DMS79 treated with DMSO at 0.1 percent for 48 hours (cell line): ENCODE measurements at regions not wholly inside any gene's neighbourhood (a gene's known extent, or its start where the extent isn't known, plus 50 kb on each side); places are given as distances from the start of the nearest gene placed in this dataset.
"Not testable (repeated sequence)": the region's sequence is repeated elsewhere in the genome, so short reads cannot be mapped to it uniquely, and the experiment has no call there.

Source experiments
- DNase-seq: peaks from one replicate; lab custom pipeline; 2025; lab: John Stamatoyannopoulos, UW

DNA sequence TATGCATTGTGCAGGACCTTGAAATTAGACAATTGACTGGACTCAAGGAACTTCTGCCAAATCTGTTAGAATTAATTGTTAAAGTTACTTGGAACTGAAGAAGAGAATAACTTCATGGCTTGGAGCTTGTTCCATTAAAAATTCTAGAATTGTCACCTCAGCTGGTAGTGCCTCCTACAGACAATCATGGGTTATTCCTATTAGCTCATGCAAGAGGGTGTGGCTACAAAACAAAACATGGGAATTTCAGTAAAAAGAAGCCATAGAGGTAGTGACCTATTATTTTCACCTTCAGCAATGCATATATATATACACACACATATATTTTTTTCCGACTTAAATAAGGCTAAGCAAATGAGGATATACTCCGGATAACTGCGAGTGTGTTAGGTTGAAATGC, 181.9 kb upstream of the DTNA start:
- DNase-seq, result no peak

DNA sequence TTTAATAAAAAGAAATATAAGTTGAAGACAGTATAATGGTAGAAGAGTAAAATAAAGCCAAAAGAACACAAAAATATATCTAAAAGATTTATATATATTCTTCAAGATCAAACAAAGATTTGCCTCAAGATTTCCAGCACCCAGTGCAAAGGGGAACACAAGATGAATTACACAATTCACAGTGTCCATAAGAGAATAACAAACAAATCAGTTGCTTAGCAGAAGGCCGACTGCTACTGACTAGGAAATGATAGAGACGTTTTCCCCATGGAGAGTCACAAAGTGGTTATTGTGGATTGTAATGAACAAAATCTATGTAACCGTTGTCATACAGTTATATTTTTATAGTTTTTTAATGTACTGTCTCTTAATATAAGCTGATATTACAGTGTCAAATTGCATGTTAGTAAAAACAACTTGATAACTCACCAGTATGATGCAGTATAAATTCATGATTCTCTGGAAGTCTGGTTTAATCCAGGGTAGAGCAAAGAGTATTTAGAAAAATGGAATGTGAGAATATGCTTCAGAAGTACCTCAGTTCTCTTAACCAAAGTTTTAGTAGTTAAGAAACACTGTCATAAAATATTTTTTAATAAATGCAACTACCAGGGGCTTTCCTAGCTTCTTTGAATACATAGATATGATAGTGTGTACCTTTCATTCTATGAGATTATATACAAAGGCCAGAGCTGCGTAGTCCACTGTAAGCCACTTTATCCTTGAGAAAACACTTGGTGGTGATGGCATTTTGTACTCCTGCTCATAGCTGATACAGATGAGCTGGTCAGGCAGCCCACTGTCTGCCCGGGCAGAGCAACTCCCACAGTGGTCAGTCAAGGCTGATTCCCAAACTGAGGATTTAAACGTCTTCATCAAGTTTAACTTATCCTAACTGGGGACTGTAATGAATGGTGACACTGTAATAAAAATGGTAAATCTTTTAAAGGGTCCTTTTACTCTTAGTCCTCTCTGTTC, 180.5 kb upstream of the DTNA start:
- DNase-seq, result no peak

DNA sequence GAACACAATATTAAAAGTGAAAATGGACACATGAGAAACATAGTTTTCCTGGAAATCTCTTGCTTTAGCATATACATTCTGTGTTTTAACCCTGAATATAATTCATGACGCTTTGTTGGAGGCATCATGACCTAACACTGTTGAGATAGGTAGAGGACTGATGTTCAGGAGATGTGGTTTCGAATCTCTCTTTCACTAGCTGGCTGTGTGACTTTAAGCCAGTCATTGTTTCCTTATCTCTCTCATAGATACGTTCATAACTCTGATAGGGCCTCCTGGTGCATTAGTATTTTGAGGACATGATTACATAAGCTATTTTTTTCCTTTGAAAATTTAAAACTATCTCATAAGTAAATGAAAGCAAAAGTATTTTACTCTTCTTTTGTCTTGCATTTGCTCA, 179.0 kb upstream of the DTNA start:
- DNase-seq, result no peak

DNA sequence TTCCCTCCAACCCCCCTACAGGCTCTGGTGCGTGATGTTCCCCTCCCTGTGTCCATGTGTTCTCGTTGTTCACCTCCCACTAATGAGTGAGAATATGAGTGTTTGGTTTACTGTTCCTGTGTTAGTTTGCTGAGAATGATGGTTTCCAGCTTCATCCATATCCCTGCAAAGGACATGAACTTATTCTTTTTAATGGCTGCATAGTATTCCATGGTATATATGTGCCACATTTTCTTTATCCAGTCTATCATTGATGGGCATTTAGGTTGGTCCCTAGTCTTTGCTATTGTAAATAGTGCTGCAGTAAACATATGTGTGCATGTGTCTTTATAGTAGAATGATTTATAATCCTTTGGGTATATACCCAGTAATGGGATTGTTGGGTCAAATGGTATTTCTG, 175.5 kb upstream of the DTNA start:
- not testable (repeated sequence) for DNase-seq

DNA sequence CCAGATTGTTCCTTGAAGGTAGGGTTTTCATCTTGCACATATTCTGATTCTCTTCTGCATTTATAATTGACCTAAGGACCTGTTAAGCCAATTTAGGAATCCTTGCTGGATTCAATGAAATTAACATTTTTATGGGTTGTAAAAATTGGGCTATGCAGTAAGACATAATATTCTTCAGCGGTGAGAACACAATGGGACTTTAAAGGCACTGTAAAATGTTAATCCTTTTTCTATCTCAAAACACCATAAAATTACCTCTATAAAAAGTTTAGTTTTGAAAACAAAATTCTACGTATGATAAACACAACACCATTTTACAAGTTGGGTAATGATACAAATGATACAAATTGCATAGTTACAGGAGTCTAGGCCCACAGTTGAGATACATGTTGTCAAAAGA, 169.2 kb upstream of the DTNA start:
- DNase-seq, result no peak

DNA sequence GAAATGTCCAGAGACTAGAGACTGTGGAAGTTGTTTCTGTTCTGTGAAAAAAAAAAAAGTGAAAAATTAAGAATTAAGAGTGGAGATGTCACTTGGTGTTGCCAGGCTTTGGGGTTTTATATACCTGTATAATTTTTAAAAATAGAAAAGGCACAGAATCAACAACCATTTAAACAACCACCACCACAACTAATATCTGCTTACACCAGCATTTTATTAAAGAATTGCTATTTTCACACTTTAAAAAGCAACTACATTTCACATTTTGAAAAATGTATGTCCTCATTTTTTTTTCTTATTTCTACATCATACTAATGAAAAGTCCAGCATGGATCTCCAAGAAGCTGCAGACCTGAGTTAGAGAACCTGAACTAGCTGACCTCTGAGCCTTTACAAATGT, 167.5 kb upstream of the DTNA start:
- DNase-seq, result no peak

DNA sequence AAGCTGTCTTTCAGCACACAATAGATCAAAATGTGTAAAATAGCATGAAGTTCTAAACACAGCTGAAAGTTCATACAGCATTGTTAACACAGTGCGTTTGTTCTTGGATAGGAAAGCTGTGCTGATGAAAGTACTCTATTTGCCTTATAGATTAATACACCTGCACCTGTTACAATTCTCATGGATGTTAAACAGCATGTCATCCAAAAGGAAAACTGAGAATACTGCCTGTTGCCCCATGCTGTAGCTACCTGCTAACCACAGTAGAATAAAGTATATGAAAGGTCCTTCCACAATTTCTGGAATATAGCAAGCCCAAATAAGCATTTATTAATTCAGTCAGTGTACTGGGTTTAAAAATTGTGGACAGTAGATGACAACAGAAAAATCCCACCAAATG, 166.7 kb upstream of the DTNA start:
- DNase-seq, result no peak

DNA sequence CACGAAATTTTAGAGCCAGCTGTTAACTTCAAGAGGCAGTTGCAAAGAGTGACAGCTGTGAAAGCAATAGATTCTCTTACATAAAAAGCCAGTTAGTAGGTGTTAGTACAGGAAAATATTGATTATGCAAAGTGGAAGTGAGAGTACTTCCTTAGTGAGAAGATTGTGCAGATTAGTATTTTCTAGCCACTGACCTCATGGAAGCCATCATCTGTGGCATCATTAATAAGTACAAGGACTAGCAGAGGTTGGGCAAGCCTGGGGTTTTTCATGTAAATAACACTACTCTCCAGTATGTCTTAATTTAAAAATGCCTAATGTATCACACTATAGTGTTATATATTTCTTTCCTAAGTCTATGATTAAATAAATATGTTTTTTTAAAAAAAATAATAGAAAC, 166.2 kb upstream of the DTNA start:
- no peak for DNase-seq

DNA sequence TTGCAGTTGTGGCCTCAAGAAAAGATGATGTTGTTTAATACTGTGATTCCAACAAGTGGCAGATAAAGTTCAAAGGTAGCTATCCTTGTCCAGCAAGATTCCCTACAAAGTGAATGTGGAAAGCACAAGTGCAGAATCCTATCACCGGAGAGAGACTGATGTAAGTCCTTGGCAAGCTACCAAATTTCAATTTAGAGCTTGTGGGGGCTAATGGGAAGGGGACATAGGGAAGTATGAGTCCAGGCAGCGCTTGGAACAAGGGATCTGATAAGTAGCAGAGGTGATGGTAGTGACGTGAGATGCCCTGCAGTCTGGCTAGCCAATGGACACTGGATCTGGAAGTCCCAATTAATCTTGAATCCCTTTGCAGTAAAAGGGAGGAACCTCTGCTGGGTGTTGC, 165.2 kb upstream of the DTNA start:
- no peak for DNase-seq

DNA sequence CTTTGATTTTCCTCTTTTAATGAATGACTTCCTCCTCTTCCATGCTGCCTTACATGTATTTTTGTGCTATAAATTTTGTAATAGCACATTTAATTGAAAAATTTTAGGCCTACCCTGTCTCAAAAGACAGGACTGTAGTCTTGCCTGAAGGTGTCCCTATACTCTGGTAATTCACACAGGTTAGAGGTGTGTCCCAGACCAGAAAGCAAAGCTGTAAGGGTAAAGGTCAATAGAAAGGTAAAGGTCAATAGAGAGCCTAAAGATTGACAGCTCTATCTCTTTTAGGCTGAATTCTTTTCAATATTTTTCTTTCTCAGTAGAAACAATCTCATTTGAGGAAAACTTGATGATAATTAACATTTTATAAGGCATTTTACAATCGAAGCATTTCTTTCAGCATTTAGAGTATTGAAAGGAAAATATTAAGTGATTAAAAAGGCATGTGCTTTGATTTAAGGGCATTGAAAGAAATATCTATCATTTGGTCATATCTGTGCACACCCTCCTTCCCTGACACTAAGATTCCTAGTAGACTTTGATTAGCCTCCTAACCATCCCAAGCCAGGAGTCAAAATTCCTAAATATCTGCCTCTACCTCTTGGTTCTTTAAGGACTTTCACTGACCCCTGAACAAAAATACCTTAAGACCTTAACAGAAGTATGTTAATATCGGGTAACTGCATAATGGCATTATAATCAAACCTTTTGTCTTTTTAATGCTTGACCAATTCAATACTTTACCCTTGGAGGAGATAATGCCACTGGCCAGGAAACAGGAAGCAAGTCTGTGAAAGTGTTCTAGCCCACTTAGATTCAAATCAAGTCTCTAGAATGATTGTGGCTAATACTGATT, 161.8 kb upstream of the DTNA start:
- no peak for DNase-seq

DNA sequence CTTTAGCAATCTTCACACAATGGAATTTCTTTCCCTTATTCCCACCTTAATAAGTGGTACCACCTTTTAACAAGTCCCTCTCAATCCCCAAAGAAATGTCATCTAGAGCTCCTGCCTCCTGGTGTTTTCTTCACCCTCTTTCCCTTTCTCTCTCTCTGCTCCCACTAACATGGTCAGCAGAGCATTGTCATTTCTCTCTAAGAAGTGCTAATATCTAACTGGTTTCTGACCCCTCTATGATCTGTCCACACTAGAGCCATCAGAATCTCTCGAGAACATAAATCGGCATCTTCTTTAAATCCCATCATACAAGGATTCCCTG, 161.2 kb upstream of the DTNA start:
- no peak for DNase-seq

DNA sequence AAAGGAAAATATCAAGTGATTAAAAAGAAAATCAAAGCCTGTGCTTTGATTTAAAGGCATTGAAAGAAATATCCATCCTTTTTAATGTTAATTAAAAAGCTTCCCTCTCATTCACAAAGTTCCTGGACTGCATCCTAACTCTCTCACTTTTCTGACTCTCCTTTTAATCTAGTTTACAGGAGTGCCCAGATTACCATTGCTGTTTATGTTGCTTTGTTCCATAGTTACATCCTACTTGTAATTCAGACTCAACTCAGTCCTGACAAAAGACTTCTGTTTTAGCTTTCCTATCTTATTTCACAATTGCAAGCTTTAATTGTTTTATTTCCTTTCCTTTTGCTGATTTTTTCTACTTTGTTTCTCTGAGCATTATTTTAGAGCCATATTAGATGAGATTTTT, 160.7 kb upstream of the DTNA start:
- DNase-seq, result no peak

DNA sequence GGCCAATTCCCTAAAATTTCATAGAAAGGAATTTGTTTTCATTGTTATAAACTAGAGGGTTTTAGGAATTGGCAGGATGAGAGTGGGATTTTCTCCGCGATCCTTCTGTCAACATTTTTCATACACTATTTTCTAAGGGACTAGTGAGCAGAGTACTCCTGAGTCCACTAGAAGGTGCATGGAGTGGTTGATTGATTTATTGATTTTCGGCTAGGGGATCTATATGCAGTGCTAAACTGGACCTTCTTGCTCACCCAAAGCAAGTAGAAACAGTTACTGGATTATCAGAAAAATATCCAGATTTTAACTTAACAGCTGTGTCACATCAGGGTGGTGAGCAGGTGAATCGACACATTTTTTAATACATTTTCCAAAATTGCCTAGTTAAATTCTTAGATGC, 159.9 kb upstream of the DTNA start:
- DNase-seq, result no peak

DNA sequence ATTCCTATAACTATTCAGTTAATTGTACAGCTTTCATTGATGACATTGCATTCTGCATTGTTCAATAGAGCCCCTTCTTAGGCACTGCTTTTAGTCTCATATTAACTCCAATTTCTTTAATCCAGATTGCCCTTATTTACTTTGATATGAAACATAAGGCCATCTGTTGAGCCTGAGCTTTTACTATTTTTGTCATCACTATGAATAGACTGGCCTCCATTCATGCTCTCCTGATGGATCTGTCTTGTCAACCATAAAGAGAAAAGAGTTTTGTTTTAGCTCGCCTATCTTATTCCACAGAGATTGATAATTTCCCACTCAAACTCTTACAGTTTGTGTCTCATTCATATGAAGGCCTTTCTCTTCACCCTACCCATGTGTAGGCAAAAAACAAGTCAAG, 159.2 kb upstream of the DTNA start:
- DNase-seq, result no peak

DNA sequence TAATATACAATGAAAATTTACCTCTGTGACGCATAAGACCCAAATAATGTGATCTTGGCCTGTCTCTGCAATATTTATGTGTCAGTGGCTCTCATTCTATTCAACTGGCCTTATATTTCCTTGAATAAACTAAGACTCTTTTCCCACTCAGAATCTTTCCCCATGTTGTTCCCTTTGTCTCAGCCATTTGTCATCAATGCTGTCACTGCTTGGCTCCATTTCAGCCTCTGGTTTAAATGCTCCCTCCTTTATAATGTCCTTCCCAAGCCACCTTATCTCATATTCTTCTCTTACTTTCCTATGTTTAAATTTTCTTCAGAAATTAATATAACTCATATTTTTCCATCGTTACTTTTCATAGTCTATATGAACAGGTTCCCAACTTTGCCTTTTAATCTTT, 158.3 kb upstream of the DTNA start:
- no peak for DNase-seq

DNA sequence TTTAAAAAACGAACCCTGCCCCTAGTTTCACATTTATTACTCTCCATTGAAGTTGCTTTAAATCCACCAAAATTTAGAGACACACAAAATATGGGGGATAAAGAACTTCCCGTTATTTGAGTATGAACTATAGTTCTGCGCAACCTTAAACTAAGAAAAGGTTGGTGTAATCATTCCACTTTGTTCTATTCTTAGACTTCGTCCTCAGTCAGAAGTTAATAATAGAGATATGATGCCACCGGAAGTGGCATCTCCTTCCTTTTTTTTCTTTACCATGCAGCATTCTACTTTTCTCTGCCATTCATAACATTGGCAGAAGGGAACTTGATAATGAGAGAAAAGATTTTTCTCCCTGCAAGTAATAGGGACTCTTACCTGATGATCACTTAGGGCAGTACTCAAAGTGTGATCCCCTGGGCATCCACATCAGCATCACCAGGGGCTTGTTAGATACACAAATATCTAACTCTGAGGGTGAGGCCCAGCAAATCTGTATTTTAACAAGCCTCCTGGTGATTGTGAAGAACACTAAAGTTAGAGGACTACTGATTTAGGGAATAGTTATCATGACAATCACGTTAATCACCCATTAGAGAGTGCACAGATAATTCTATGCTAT, 147.7 kb upstream of the DTNA start:
- DNase-seq, result no peak

DNA sequence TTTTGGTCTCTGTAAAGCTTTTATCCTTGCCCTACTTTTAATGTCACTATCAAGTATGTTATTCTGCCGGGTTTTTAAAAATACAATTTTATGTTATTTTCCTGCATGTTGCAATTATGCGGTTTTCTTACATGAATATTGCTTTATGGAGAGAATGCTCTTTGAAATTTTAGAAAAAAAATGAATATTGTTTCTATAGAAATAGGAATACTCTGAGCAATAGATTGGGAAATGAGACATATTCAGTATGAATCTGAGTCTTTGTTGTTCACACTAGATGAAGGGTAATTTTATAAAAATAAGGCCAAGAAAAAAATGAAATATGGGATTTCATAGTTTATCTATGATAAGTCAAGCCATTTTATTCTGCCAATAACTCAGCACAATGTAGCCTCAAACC, 142.2 kb upstream of the DTNA start:
- no peak for DNase-seq

DNA sequence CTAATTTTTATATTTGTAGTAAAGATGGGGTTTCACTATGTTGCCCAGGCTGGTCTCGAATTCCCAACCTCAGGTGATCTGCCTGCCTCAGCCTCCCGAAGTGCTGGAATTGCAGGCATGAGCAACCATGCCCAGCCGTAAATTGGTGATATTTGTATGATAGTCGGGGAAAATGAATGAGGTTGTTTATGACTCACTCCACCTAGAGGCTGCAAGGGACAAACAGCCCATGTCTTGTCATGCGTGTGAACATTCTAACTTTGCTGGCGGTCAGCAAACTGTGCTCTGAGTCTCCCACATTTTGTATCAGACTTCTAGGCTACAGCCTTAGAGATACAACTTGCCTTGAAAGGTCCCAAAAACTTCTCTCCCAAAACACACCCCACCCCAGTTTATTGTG, 133.5 kb upstream of the DTNA start:
- DNase-seq, result no peak

DNA sequence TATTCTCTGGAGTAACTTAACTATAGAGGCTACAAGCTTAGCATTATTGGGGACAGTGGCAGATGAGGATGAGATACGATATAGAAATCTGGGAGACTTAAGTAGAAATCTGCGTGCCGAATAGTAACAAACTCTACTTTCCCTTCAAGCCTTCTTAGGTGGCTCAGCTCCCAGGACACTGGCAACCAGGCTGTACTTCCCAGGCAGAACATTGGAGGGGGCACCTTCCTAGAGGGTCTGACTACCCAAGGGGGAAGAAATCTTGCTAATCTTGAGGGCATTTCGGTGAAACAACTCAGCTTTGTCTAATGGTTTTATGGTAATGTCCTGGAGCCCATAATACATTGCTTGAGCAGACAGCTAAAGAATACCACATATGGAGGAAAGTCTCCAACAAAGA, 126.2 kb upstream of the DTNA start:
- no peak for DNase-seq

DNA sequence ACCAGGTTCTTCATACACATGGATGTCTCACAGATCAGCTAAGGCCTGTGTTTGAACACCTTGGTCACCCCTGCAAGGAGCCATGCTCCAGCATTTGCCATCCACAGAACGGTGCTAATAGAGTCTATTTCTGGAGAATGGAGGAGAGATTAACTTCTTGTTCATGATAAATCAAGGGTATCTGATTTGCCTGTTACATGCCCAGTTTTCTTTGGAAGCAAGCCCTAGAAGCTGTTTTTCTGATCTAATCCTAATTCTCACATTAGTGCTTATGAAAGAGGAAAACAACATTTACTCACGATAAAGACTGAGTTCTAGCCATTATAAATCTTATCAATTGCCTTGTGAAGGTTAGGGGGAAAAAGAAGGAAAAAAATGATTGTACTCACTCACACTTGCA, 119.6 kb upstream of the DTNA start:
- DNase-seq, result no peak

DNA sequence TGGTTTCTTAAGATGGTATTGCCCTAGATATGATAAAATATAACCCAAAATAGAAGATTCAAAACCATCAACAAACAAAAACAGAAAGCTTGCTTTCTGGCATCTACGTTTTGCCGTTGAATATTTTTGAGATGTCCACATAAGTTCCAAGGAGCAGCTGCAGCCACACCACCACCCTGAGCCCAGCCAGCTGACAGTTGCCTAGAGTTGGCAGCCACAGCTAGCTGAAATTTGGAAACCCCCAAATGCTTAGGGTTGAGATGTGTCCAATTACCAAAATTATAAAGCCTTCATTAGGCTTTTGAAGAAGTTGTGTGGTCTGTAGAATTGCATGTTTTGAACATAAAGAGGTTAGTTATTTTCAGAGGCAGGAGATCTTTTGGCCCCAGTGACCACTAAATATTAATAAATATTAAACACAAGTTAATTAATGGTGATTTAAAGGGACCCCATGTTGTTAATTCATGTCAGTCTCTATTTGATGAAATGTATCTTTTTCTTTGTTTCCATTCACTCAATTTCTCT, 118.1 kb upstream of the DTNA start:
- DNase-seq, result no peak

DNA sequence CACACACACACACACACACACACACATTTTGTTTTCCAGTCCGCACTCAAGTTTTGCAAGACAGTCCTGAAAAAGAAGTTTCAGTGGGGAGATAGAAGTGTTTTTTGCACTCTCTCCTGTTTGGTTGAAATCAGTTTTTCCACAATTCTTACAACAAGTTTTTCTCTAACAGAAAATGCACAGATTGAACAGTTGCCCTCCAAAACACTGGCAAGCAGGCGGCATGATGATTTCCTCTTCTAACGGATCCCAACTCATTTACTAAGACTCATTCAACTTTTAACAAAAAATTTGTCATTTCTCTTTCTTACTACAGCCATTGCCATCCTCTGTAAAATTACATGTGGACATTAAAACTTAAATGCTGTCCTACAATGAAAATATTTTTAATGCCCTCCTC, 117.6 kb upstream of the DTNA start:
- DNase-seq, result no peak

DNA sequence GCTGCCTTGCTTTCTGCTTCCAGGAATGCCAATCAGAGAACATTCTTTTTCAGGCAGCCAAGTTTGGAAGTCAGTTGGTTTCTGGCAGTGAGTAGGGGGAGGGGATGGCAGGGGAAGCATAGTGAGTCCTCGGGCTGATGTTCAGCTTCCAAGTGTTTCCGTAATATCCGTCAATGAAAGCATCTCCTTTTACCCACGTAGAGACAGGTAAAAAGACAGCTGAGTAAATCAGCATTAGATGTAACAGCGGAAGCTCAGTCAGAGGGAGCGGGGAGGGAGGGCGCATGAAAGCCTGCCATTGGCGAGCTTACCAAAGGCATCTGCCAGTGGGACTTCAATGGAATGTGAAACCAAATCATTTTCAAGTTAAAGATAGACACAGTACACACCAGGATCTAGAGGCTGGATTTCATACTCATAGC, 117.1 kb upstream of the DTNA start:
- no peak for DNase-seq
